ENCODE measurements at regions not wholly inside any gene's neighbourhood (a gene's known extent, or its start where the extent isn't known, plus 50 kb on each side); places are given as distances from the start of the nearest gene placed in this dataset.

DNA sequence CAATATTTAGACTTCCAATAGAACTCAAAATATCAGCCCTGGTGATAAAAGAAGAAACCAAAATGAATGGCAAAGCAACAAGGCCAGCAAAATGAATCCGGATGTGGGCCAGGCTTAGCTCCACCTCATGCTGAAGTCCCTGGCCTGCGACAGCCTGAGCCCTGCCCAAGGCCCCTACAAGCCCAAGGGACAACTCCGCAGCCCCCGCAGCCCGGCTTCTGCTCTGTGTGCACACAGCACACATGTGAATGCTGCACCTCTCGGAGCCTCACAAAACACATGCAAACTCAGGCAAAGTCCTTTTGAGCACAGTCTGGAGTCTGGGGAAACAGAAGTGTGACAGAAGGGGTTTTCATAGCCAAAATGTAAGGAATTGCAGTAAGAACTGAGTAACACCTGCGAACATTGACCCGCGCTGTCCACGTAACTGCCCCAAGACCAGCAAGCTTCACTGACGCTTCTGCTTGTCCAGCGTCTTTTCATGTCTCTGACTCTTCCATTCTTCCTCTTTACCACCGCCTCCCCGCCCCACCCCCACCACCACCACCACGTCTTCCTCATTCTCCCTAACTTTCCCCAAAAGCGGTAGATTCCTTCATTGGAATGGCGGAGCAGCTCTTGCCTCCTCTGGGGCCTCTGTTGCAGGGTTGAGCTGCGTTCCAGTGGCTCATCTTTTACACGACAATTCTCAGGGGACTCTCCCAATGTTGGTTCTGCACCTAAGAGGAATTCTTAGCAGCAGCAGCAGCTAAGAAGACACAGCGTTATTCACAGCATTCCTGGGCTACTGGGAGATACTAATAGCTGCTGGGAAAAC, 136.4 kb upstream of the COPS8 start:
- DNase-seq (ENCODE audit: low spot score), result peak; percentile 7

DNA sequence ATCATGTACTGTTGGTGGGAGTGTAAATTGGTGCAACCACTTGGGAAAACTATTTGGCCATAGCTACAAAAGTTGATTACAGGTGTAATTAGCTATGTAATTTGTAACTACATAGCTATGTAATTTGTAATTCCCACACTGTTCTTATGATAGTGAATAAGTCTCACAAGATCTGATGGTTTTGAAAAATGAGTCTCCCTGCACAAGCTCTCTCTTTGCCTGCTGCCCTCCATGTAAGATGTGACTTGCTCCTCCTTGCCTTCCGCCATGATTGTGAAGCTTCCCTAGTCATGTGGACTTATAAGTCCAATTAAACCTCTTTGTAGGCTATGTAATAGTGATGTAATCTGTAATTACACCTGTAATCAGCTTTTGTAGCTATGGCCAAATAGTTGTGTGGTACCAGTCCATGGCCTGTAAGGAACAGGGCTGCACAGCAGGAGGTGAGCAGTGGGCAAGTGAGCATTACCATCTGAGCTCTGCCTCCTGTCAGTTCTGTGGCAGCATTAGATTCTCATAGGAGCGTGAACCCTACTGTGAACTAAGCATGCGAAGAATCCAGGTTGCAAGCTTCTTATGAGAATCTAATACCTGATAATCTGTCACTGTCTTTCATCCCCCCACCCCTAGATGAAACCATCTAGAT, 133.7 kb upstream of the COPS8 start:
- no peak for DNase-seq (ENCODE audit: low spot score)

DNA sequence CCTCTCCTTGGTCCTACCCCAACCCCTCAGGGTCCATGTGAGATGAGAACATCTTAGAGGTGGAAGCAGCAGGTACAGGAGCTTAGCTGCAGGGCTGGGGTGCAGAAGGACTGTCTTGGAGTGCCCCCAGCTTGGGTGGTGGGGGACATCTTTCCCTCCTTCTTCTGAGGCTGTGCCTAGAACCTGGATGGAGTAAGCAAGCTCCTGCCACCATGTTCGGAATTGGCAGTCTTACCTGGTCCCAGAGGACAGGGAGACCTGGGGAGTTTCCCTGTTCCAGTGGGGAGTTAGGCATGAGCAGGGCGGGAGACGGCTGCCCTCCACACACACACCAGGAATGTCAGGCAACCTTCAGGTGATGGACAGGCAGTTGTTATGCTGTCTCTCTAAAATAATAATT, 131.0 kb upstream of the COPS8 start:
- no peak for DNase-seq (ENCODE audit: low spot score)

DNA sequence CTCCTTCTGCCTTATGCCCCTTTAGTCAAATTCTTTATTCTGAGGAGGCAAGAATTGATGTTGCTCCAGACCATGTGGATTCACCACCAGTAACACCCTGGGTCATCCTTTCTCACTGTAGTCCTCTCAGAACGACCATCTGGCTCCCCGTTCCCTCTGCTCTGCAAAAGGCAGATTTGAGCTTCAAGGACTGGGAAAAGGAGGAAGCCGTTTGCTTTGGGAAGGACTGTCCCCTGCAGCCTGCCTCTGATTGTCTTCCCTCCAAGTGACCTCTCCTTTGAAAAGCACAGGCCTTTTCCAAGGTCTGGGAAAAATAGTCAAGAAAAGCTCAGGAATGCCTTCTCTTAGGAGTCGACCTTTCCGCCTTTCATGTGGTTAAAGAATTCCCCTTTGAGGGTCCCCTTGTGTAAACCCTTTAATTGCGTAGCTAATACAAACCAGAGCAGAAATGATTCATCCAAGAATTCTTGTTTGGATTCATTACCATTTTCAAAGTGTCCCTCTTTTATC, 130.1 kb upstream of the COPS8 start:
- DNase-seq (ENCODE audit: low spot score), result no peak

DNA sequence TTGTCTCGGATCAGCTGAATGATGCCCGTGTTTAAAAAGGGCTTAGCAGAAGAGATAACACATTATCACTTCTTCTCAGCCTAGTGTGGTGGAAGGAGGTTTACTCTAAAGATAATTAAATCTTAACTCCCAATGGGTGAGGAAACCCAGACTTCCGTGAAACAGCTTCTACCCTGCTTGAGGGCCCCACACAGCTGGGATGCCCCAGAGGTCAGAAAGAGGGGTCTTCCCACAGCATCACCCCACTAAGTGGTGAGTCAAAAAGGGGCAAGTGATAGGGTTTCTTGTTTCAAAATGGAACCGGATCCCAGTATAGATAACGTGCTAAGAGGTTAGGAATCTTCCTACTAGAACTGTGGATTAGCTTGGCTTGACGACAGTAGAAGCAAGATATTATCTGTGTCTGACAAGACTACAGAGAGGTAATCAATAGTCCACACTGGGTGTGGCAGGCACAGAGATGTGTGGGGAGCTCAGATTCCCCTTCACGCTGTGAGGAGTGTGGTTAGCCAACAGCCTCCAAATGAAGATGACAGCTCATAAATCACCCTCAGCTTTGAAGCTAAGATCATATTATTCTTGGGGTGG, 129.6 kb upstream of the COPS8 start:
- no peak for DNase-seq (ENCODE audit: low spot score)

DNA sequence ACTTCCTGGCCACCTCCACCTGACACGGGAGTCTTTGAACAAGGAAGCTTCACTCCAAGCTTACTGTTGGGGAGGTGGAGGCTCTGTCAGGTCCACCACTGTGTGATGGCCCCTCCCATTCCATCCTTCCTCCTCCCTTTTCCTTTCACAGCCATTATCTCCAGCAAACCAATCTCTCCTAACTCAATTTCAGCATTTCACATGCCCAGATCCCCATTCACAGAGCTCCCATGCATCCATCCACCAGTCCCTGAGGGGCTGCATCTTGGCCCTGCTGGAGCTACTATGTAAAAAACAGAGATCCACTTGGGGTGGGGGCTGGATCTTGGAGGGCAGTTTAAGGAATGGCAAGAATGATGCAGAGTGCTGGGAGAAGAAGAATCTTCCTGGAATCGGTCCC, 129.0 kb upstream of the COPS8 start:
- no peak for DNase-seq (ENCODE audit: low spot score)

DNA sequence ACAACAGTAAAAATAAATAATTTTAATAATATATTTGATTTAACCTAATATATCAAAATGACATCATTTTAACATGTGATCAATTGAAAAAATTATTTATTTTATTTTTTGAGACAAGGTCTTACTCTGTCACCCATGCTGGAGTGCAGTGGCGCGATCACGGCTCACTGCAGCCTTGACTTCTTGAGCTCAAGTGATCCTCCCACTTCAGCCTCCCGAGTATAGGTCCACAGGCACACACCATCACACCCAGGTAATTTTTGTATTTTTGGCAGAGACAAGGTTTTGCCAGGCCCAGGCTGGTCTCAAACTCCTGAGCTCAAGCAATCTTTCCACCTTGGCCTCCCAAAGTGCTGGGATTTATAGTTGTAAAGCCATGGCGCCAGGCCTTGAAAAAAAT, 126.7 kb upstream of the COPS8 start:
- no peak for DNase-seq (ENCODE audit: low spot score)

DNA sequence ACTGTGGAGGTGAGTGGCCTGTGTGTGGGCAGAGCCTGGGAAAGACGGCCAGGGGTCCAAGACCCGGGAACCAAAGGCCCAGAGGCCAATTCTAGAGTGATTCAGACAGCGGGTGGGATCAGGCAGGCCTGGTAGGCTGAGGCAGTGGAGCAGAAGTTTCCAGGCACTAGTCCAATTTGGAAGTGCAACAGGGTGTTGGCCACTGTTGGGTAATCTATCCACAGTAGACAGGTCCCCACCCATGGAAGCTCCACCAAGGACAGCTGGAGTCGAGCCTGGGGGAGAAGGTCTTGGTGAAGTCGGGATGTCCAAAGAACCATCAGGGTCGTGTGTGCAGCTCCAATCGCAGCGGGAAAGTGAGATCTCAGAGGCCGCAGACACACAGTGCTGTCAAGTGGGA, 125.8 kb upstream of the COPS8 start:
- no peak for DNase-seq (ENCODE audit: low spot score)

DNA sequence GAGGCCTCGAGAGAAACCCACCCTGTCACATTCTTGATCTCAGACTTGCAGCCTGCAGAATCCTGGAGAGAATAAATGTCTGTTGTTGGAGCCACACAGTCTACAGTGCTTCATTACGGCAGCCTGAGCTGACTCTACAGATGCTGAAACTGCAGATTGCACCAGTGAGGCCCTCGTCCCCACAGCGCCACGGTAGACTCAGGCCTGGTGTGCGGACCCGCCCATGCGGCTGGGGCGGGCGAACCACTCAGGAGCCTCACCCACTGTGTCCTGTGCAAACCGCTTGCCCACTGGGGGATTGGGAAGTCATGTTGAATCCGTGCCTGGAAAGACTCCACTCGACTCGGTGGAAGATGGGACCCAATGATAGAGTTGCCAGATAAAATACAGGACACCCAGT, 125.2 kb upstream of the COPS8 start:
- DNase-seq (ENCODE audit: low spot score), result no peak

DNA sequence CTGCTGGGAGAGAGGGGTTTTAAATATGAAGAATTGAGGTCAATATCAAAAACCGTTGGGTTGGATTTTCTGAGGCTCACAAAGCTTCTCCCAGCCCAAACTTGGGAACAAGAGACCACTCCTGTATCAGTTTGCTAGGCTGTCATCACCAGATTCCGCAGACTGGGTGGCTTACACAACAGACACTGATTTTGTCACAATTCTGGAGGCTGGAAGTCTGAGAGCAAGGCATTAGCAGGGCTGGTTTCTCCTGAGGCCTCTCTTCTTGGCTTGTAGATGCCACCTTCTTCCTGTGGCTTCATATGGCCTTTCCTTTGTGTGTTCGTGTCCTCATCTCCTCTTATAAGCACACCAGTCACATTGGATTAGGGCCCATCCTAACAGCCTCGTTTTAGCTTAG, 122.9 kb upstream of the COPS8 start:
- no peak for DNase-seq (ENCODE audit: low spot score)

DNA sequence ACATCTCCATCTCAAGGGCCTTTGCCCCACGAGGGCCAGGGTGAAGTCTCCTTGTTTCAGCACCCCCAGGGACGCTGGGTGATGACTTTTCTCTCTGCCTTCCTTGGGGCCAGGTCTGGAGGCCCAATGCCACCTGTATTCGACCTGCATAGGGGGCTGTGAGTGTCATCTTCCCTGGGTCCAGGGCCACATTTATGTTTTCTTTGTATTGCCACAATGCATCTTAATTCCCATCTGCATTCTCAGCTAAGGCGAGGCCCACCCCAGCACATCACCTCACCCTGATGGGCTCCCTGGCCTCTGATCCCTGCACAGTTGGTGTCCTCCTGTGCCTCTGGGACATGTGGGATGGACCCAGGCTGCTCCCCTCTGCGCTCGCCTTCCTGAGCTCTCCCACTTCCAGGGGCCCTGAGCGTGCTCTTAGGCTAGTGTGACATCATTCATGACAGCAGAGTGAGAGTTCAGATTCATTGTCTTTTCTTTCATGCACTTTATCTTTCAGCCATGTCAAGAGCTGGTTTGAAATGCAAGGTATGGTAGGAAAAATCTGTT, 122.0 kb upstream of the COPS8 start:
- DNase-seq (ENCODE audit: low spot score), result no peak

DNA sequence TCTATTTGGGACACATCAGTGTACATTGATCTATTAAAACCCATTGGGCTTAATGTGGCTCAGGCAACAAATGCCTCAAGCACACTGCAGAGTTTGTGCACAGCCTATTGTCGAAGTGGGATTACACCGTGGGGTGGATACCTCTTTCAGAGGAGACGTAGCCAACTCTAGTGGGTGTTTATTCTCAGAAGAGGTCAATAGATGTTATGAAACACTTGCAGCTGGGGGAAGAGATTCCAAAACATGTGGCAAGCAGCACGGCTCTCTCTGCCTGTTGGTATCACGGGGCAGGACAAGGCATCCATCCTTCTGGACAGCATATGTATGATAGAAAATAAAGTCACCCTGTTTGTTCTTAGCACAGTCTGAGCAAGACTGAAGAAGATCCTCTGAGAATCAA, 121.4 kb upstream of the COPS8 start:
- no peak for DNase-seq (ENCODE audit: low spot score)

DNA sequence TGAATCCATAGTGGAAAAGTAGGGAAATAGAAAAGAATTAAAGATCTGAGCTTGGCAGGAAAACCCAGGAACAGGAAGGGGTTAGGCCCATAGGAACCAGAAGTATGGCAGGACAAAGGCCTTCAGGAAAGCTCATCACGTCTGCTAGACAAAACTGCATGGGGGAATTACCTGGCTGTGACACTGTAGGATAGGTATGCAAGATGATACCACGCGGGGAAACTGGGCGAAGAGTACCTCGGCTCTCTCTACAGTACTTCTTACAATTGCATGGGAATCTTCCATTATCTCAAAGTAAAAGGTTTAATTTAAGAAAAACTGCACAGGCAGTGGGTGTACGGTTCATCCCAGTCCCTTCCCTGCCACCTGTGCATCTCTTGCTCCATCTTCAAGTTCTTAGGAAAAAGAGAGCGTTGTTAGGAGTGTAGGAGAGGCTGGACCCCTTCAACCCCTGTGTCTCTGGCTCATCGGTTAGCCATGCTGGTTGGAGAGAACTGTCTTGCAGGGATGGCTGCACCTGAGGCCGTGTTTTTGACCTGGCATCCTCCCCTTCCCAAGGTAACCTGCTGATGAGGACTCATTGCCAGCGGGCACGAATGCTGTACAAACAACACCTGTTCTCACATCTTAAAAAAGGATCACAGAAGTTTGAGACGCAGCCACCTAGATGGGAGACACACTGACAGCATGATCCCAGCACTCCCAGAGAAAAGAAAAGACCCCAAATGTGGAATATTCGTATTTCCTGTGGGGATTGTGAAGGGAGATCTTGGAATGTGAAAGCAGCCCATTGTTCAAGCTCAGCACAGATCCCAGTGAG, 120.5 kb upstream of the COPS8 start:
- no peak for DNase-seq (ENCODE audit: low spot score)

DNA sequence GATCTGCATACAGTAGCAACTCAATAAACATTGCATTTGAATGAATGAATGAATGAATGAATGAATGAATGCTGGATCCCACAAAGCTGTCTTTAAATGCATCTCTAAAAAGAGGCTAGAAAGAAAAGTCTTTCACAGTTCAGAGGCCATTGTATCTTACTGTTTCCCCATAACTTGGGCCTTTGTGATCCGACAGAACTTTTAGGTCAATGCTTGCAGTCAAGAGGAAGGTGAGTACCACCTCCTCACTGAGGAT, 119.9 kb upstream of the COPS8 start:
- DNase-seq (ENCODE audit: low spot score), result no peak

DNA sequence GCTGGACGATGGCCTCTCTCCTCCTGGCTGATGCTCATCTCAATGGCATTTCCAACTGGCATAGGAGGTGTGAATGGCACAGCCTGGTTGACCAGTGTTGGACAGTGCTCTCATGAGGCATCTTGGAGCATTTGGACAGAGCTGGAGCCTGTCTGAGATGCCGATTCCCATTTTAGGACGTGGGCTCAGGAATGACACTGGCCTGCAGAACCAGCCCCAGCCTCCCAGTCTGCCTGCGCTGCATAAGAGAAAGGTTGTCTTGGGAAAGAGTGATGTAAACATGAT, 118.2 kb upstream of the COPS8 start:
- no peak for DNase-seq (ENCODE audit: low spot score)

DNA sequence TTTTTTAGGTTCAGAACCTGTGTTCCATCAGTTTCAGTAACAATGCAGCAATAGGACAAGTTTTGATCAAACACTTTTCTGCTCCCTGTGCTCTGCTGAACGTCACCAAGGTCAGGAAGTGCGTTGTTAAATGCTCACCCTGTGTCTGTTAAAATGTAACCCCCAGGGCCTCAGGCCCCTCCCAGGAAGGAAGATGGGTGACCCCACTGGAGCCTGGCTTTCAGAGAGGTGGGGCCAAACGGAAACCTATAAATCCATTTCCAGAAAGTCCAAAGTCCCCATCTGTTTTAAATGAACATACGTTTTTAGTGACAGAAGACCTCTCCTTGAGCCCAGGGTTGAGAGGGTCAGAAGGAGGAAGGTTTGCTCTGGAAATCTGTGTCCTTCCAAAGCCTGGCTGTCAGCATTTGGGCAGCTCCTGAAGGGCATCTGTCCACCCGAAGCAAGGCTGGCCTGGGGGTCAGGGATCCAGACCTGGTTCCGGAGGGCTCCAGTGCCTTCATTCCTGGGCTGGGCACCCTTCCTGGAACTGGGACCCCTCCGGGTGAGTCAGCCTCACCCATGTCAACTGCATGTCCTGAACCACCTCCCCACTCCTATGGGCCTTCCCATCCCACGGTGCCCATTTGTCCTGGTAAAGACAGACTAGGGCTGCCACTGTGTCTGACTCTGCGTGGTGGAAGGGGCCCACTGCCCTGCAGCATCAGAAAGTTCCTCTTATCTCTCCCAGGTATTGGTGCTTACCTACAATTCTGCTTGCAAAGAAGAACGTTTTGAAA, 117.4 kb upstream of the COPS8 start:
- DNase-seq (ENCODE audit: low spot score), result peak; percentile 71

DNA sequence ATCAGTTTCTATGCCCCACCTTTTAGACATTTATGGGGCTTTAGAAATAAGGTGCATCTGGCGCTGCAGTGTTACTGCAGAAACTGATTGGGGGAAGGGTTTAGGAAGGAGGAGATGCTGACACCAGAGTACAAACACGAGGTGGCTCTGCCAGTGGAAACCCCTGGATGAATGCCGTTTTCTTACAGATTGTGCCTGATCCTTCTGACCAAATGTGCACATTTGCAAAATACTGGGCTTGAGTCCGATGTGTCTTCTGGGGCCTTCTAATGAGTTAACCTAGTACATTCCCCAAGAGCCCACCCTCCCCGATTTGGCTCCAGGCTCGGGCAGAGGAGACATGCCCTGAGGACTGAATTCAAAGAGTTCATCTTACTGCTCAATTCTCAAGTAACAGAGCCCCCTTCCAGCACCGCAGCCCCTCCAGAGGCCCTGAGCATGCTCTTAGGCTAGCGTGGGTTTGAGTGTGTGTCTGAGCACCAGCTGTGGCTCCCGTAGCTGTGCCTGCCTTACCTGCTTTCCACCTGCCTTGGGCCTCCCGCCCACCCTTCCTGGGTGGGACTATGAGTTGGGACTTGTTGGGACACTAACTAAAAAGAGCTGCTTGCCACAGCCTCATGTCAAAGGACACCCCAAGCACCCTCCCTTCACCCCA, 116.7 kb upstream of the COPS8 start:
- no peak for DNase-seq (ENCODE audit: low spot score)

DNA sequence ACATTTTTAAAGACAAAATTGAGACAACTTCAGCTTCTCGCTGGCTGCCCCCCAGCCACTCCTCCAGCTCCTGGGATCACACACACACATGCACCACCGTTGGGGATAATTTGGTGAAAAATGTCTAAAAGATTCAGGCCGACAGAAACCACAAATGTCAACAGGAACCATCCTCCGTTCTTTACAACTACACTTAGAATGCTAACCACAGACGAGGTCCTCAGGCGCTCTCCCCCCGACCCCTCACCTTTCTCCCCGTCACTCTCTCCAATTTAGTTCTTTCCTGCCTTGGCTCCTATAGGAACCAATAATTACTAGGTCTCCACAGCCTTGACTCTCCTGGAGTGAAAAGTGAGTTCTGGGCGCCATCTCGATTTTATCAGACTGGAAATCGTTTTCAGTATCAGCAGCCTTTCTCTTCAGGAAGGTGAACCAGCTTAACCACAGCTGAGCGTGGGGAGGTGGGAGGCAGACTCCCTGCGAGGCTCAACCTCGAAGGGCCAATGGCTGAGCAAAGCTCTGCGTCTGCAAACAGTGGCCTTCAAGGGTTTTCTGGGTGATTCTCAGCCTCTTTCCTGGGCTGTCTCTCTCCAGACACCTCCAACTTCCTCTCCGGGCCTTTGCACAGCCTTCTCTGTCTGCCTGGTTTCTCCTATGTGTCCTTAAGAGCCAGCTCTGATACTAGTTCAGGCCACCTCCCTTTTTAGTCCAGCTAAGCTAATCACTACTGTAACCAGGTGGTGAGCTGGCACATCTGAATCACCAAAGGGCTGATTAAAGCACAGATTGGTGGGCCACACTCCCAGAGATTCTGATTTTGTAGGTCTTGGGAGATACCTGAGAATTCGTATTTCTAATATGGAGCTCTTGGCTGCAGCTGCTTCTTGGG, 115.7 kb upstream of the COPS8 start:
- no peak for DNase-seq (ENCODE audit: low spot score)

DNA sequence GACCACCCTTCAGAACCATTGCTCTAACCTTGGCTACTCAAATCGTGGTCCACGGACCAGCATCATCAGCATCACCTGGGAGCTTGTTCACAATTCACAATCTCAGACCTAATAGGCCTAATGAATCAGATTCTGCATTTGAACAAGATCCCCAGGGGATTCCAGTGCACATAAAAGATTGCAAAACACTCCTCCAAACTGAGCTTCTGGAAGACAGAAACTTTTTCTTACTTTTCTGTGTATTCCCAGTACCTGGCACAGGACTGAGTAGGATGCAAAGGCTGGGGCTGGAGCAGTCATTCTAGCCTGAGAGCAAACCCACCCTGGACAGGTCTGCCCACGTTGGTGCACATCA, 115.1 kb upstream of the COPS8 start:
- DNase-seq (ENCODE audit: low spot score), result no peak

DNA sequence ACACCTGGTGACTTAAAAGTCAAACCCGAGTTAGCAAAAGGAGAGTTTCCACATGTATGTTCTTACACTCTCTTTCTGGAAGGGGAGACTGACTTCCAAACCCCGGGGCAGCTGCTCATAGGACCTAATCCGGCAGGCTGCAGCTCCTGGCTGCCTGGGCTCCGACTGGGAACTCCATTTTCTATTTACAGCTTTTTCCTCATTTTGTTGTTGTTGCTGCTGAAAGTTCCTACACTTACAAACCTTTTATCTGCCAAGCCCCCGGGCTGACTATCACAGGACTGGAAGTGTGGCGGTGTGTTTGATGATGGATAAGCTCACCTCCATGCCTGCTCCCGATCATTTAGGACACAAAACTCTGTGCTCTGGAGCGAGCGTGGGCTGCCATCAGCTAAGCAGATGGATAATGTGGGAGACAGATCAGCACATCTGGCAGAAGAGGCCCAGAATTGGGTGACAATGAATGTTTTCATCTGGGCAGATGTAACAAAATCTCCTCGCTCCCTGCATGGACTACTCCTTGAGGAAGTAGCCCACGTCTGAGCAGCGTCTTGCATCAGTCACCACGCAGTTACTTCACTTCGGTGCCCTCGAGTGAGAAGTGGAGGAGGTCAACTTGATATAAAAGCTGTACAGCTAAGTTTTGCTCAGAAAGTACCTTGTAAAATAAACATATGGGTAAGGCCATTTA, 114.4 kb upstream of the COPS8 start:
- no peak for DNase-seq (ENCODE audit: low spot score)
